Esophagus muscularis mucosa (tissue), 4 donors: ENCODE measurements at regions not wholly inside any gene's neighbourhood (a gene's known extent, or its start where the extent isn't known, plus 50 kb on each side); places are given as distances from the start of the nearest gene placed in this dataset.
"Not testable (repeated sequence)": the region's sequence is repeated elsewhere in the genome, so short reads cannot be mapped to it uniquely, and the experiment has no call there.

Source experiments
- DNase-seq: peaks from one replicate; pipeline ENCODE4 v3.0.0-alpha.2; 2017; ENCODE audit errors: extremely low spot score
- H3K27ac ChIP-seq, 4 donors: fragments of 200-600 bp; sonication (generic); replicated peaks in 1 of 4; 1 replicate in 3 of 4; 2 replicates in 1 of 4; pipeline ENCODE4 v1.5.1; 2016 to 2019; ENCODE audit warnings: mild to moderate bottlenecking in 1 of 4
- H3K27me3 ChIP-seq, 4 donors: fragments of 200-600 bp; sonication (generic); one replicate each; pipeline versions ENCODE4 v1.5.1 to v1.6.0; 2016 to 2019
- H3K36me3 ChIP-seq, 4 donors: fragments of 200-600 bp; sonication (generic); one replicate each; pipeline ENCODE4 v1.5.1; 2016 to 2019
- H3K4me1 ChIP-seq, 4 donors: fragments of 200-600 bp; sonication (generic); one replicate each; pipeline ENCODE4 v1.5.1; 2016 to 2019
- H3K4me3 ChIP-seq, 4 donors: fragments of 200-600 bp; sonication (generic); 1 replicate in 2 of 4; 2 replicates in 2 of 4; pipeline ENCODE4 v1.5.1; 2016 to 2019; ENCODE audit warnings: mild to moderate bottlenecking in 4 of 4, moderate library complexity in 1 of 4
- H3K9me3 ChIP-seq, 4 donors: fragments of 200-600 bp; sonication (generic); 1 replicate in 3 of 4; 2 replicates in 1 of 4; pipeline ENCODE4 v1.5.1; 2016 to 2019
- EP300 ChIP-seq: sonication (generic); formaldehyde crosslinking; IDR thresholded peaks from one replicate; pipeline ENCODE4 v1.6.1; 2017; ENCODE audit warnings: antibody characterized with exemption
- POLR2A ChIP-seq: fragments of 450-650 bp; IDR thresholded peaks from one replicate; pipeline ENCODE4 v1.6.1; 2017; ENCODE audit warnings: antibody characterized with exemption, moderate library complexity, mild to moderate bottlenecking, low read depth
- POLR2AphosphoS5 ChIP-seq, 2 donors: sonication (generic); formaldehyde crosslinking; IDR thresholded peaks; one replicate each; pipeline ENCODE4 v1.6.1; 2017; ENCODE audit warnings: antibody characterized with exemption in 2 of 2
- WGBS: methylation state at CpG from one replicate; pipeline ENCODE4 v1.1.5; 2018; 5-methylcytosine and 5-hydroxymethylcytosine counted together
- intact Hi-C: fragments of 100-400 bp; cut with DNase I; formaldehyde crosslinking; loops from one replicate; pipeline ENCODE4 v1.15.1; 2023
- TF ChIP-seq, protein P1 (sequence below), 3 experiments: fragments of 200-600 bp in 2 of 3; fragments of 450-650 bp in 1 of 3; sonication (generic) in 2 of 3; IDR thresholded peaks; one replicate each; pipeline ENCODE4 v1.5.1; 2017 to 2019; ENCODE audit warnings: antibody characterized with exemption in 3 of 3, mild to moderate bottlenecking in 2 of 3, moderate library complexity in 1 of 3

DNA sequence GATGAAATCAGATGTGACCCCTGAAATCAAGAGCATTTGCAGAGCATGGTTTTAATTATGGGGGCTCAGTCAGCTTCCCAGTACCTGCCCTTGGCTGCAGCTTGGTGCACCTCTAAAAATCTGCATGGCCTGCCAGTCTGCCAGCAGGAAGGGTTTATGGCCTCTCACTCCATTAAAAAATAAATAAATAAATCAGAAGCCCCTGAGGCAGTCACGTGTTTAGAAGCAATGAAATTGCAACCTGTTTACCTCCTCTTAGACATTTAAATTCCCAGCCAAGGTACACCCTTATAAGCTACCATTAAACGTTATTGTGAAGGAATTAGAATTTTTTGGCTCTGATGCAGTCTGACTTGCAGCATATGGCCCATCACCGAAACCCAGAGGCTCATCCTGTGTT is 114.0 kb upstream of the LDB2 start:
- no peaks in the 10 kb centered on the region for H3K9me3 ChIP-seq
- WGBS: 84% methylated on average over 3 of the region's 3 CpGs
- TF ChIP-seq POLR2AphosphoS5 (IDR thresholded peaks at IDR 0.05) (no peak), POLR2A (no peak), EP300 (no peak)
- TF ChIP-seq, protein P1, sequence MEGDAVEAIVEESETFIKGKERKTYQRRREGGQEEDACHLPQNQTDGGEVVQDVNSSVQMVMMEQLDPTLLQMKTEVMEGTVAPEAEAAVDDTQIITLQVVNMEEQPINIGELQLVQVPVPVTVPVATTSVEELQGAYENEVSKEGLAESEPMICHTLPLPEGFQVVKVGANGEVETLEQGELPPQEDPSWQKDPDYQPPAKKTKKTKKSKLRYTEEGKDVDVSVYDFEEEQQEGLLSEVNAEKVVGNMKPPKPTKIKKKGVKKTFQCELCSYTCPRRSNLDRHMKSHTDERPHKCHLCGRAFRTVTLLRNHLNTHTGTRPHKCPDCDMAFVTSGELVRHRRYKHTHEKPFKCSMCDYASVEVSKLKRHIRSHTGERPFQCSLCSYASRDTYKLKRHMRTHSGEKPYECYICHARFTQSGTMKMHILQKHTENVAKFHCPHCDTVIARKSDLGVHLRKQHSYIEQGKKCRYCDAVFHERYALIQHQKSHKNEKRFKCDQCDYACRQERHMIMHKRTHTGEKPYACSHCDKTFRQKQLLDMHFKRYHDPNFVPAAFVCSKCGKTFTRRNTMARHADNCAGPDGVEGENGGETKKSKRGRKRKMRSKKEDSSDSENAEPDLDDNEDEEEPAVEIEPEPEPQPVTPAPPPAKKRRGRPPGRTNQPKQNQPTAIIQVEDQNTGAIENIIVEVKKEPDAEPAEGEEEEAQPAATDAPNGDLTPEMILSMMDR (IDR thresholded peaks at IDR 0.05): no peak
- H3K4me1 ChIP-seq: no peaks in the 10 kb centered on the region
- intact Hi-C loops: no loop called here
- H3K27ac ChIP-seq: no peak overlapping the region
- H3K4me3 ChIP-seq: no peak overlapping the region
- H3K27me3 ChIP-seq: no peaks in the 10 kb centered on the region
- no peaks in the 10 kb centered on the region for H3K36me3 ChIP-seq
- DNase-seq: no peak

GRCh38 chr4:17010426-17011087 is 112.1 kb upstream of the LDB2 start:
- TF ChIP-seq POLR2AphosphoS5 (IDR thresholded peaks at IDR 0.05): no peak
- TF ChIP-seq EP300: no peak
- TF ChIP-seq, protein P1 (IDR thresholded peaks at IDR 0.05): no peak
- TF ChIP-seq POLR2A: no peak
- Histone ChIP-seq H3K27me3 (no peaks in the 10 kb centered on the region), H3K4me1 (no peaks in the 10 kb centered on the region), H3K27ac (no peak overlapping the region), H3K9me3 (no peaks in the 10 kb centered on the region), H3K36me3 (no peaks in the 10 kb centered on the region), H3K4me3 (no peak overlapping the region)
- 90% methylated on average over 13 of the region's 13 CpGs for WGBS
- peak; percentile 68 for DNase-seq
- intact Hi-C loops: no loop called here

DNA sequence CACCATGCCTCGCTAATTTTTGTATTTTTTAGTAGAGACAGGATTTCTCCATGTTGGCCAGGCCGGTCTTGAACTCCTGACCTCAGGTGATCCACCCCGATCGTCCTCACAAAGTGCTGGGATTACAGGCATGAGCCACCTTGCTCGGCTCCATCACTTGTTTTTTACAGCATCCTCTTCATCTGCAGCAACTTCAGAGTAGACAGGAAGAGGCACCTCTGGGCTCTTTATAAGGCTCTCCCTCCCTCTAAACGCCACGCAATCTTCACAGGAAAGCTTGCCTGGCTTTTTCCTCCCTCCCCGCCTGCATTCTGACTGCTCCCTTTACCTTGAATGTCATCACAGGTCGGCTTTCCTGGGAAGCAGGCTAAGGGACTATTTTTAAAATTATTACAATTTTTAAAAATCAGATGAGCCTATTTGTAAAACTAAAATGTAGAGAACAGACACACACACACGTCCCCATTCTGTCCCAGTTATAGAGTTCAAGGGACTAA is 111.5 kb upstream of the LDB2 start:
- no peak overlapping the region for H3K27ac ChIP-seq

DNA sequence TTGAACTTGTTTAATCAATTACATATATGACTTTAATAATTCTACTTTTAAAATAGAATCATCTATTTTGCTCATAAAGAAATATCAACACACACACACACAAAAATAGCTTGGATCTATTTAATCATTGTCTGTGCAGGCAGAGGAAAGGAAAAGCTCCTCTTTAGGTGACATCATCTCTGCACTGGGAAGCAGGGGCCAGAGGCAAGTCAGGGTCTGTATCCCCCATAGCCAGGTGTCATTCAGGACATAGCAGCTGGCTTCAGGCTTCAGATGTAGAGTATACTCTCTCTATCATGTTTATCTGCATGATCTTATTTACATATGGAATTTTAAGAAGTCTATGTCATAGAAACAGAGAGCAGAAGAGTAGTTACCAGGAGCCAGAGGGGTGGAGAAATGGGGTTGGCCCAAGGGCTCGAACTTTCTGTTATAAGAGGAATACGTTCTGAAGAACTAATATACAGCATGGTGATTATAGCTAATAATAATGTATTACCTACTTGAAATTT is 110.4 kb upstream of the LDB2 start:
- Histone ChIP-seq H3K27ac (no peak overlapping the region), H3K9me3 (no peaks in the 10 kb centered on the region), H3K4me3 (no peak overlapping the region), H3K4me1 (no peaks in the 10 kb centered on the region), H3K27me3 (no peaks in the 10 kb centered on the region), H3K36me3 (no peaks in the 10 kb centered on the region)
- TF ChIP-seq, protein P1 (IDR thresholded peaks at IDR 0.05): no peak
- no peak for TF ChIP-seq EP300
- no peak for TF ChIP-seq POLR2AphosphoS5 (IDR thresholded peaks at IDR 0.05)
- no peak for TF ChIP-seq POLR2A
- WGBS: 91% methylated on average over 2 of the region's 2 CpGs
- intact Hi-C loops: no loop called here
- DNase-seq: peak; percentile 4

More for the DNA sequence above, 111.5 kb upstream of the LDB2 start:
- Histone ChIP-seq H3K4me1 (no peaks in the 10 kb centered on the region), H3K4me3 (no peak overlapping the region), H3K27me3 (no peaks in the 10 kb centered on the region), H3K36me3 (no peaks in the 10 kb centered on the region), H3K9me3 (no peaks in the 10 kb centered on the region)
- intact Hi-C loops: no loop called here
- 87% methylated on average over 10 of the region's 10 CpGs for WGBS
- TF ChIP-seq POLR2A (no peak), EP300 (no peak), POLR2AphosphoS5 (IDR thresholded peaks at IDR 0.05) (no peak)
- TF ChIP-seq, protein P1 (IDR thresholded peaks at IDR 0.05): no peak
- peak; percentile 68 for DNase-seq

GRCh38 chr4:17003606-17004392 is 105.4 kb upstream of the LDB2 start:
- H3K27ac ChIP-seq, H3K36me3 ChIP-seq, H3K27me3 ChIP-seq, H3K4me1 ChIP-seq, intact Hi-C loops, H3K4me3 ChIP-seq, H3K9me3 ChIP-seq: not testable (repeated sequence)
- peak; percentile 29 for DNase-seq
- 86% methylated on average over 16 of the region's 16 CpGs for WGBS
